Stimulated activated CD4-positive, alpha-beta T cell treated with anti-CD3 and anti-CD28 coated beads, Interleukin-4, amount 100 ng/mL, for 24 hours (primary cell): ENCODE measurements at regions not wholly inside any gene's neighbourhood (a gene's known extent, or its start where the extent isn't known, plus 50 kb on each side); places are given as distances from the start of the nearest gene placed in this dataset.
"Not testable (repeated sequence)": the region's sequence is repeated elsewhere in the genome, so short reads cannot be mapped to it uniquely, and the experiment has no call there.

Experiments
- DNase-seq: peaks from one replicate; pipeline ENCODE4 v3.0.0-alpha.2; 2020

DNA sequence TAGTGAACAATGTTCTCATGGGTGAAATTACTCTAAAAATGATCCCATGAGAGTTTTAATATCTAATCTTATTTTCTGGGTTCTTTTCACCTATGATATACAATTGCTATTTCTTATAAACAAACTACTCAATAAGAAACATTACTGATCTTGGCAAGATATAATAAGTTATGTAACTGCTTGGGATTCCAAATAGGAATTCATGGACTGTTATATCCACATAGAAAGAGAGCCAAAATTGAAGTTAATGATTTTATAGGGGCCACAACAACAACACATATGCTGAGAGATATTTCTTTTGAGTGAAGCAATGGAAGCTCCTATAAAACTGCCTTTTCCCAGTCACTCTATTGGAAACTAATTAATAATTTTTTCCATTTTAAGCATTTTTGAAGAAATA lies 90.4 kb upstream of the TLL1 start:
- no peak for DNase-seq

DNA sequence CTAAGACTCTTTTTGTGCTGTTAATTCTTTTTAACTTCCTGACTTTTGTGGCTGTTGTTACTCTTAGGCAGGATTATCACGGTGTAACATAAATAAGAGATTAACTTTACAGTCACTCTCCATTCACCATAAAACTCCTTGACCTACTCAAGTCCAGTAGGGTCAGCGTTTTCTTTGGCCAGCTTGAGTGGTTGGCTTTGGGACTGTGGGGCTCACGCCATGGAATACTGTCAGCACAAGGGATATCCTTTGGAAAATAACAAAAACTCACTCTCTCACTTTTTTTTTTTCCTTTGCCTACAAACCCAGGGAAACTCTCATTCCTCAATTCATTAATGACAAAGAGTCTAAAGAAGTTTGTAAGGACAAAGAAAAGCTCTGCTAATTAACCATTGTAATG lies 89.4 kb upstream of the TLL1 start:
- no peak for DNase-seq

DNA sequence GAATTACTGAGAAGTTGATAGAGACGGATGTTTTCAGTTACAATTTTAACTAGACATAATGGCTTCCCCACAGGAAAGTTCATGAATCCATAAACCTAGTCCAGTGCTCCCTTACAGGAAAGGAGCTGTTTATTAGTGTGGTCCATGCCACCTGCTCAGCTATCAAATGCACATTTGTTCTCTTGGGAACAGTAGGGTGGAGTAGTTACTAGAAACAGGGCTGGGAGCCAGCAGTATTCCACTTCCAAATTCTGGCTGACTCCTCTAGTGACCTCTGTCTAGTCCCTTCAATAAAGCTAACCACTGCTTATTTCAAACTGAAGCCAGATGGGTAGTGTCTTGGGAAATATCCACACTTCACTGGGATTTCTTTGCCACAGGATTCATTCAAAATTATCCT lies 88.4 kb upstream of the TLL1 start:
- DNase-seq, result no peak

DNA sequence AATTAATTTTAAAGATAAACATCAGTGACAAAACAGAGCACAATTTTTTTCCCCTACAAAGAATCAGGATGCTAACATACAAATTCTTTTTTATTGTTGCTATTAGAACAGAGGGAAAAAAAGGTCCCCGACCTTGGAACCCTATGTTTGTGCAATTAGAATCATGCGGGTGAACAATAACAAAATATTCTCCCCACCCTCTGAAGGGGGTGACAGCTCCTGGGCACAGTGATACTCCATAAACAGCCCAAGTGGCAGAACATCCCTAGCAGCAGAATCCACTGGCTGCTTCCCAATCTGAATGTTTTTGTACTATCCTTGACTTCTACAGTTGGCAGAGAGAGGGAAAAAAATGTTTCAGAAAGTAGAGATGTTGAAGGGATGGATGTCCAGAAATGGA lies 87.7 kb upstream of the TLL1 start:
- no peak for DNase-seq

DNA sequence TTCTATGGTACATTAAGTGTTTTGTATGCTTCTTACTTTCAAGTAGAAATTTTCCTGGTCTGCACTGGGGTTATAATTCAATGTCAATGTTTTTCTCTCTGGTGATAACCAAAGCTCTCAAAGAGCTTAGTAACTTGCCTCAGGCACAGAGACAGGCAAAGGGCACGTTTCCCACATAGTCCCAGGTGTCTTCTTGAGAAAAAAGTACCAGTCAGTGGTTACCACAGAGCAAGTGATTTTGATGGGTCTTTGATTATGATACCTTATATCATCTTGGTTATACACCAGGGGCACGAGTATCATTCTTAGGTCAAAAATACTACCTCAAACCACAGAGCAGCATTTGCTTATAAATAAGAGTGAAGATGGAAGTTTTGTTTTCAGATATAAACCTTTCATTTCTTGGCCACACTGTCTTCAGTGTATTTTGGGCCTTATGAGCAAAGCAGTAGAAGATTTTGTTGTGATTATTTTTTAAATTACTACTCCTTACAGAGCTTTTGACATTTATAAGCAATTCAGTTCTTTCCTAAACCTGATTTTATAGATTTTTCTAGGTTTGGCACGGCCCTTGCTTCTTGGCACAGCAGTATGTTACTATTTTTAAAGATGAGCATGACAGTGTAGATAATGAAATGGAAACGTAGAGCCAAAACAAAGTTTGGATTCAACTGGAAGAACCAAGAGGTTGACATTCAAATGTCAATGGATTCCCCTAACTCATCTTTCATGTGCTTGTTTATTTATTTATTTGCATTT lies 85.3 kb upstream of the TLL1 start:
- DNase-seq, result no peak

DNA sequence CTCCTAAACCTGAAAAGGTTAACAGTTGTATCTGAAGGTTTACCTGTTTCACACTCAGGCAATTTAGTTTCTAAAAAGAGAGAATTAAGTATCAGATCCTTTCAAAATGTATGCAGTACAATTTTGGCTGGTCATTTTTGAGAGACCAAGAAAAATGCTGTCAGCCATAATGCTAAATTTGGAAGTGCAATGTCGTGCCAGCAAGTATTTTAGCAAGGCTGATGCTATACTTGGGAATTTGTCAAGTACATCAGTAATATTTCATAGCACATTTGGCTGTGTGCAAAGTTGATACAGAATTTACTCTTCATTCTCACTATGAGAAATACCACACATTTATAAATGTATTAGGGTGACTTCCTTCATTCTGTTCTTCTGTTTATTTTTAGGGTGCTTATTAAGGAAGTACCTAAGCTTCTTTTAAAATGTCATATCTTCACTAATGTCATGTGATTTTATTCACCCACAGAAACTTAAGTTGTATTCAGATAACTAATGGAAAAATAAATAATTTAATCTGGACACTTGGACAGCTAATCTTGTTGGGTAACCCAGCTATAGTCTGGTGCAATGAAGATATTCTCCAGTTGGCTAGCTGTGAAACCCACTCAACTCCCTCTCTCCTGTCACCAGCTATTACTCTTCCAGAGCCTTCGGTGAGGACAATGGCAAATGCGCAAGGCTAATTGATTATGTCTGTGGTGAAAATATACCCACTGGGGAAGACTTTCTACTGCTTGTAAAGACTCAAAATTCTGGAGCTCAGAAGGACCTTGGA lies 84.2 kb upstream of the TLL1 start:
- no peak for DNase-seq

DNA sequence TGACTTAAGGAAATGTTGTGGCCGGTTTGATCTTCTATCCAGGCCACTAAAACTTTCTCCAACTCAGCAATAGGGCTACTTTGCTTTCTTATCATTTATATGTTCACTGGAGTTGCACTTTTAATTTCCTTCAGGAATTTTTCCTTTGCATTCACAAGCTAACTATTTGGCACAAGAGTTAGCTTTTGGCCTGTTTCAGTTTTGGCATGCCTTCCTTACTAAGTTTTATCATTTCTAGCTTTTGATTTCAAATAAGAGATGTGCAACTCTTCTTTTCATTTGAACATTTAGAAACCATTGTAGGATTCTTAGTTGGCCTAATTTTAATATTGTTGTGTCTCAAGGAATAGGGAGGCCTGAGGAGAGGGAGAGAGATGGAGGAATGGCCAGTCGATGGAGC lies 79.8 kb upstream of the TLL1 start:
- no peak for DNase-seq

DNA sequence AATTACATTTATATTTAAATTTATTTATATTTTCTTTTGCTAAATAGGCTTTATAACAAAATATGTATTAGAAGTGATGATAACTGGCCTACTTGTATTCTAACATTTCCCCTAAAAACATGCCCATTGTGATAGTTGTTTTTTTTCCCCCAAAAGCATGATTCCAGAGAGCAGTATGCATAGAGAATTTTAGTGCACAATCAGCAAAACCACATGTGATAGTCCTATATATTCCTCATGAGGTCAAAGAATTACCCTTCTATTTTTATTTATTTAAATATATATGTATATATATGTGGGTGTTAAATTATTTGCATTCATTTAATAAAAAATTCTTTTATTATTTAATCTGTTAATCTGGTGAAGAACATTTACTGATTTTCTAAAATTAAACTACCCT lies 78.2 kb upstream of the TLL1 start:
- DNase-seq, result no peak

DNA sequence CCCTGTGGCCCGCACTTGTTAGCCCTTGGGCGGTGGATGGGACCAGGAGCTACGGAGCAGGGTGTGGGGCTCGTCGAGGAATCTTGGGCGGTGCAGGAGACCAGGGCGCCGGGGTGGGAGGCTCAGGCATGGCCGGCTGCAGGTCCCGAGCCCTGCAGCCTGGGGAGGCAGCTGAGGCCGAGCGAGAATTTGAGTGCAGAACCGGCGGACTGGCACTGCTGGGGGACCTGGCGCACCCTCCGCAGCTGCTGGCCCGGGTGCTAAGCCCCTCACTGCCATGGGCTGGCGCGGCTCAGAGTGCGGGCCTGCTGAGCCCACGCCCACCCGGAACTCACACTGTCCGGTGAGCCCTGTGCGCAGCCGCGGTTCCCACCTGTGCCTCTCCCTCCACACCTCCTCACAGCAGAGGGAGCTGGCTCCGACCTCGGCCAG lies 73.6 kb upstream of the TLL1 start:
- no peak for DNase-seq

DNA sequence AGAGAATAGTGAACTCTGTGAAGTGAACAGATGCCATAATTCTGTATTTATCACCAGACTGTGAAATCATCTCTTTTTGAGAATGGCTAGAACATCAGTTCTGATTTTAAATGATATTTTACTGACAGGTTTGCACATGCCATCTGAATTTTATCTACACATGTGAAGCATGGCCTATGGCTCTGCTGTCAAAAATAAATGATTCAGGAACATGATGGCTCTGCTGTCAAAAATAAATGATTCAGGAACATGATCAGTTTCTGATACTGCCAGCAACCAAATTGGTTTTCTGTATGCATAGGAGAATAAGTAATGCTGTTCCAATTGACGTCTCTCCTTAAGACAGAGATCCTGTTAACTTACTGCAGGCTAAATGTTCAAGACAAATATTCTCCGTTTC lies 70.6 kb upstream of the TLL1 start:
- no peak for DNase-seq

DNA sequence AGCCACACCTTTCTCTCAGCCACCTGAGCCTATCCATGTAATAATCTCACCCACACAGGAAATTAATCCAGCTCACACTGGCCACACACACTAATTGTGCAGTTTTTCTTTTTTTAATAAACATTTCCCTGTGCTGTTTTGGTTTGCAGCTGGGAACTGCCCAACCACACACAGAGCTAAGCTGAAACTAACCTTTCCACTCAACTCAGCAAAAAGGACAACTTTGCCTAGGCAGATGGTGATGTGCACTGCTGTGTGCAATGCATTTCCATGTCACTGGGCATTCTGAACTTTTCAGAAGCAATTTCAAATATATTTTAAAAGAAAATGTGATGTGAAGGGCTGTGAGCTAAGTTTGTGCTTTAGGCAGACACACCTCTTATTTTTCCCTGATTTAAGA lies 70.0 kb upstream of the TLL1 start:
- no peak for DNase-seq

DNA sequence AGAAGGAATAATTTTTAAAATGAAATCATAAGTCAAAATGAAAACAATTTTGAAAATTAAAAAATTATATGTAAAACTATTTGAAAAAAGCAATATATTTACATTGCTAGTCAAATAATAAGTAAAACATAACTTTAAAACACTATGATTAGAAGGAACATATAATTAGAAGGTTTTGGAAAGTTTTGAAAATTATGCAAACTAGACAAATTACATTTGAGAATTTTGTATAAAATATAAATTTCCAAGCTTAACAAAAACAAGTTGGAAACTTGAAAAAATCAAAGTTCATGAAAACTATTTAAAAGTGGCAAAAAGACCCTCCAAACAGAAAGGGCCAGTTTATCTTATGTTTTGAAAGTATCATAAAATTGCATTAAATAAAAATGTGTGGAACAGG lies 67.6 kb upstream of the TLL1 start:
- DNase-seq, result no peak

DNA sequence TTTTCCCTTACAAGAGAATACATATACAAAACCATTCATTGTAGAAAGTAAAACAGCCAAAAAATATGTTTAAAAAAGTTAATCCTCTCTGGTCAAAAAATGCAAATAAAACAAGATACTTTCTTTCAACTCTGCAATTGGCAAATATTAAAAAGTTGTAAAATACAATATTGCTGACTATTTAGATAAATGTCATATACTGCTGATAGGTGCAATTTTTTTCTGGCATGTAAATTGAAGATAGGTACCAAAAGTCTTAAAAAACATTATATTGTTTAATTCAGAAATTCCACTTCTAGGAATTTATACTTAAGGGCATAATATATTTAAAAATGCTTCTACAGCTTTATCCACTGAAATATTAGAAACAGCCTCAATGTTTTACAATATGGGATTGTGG lies 66.4 kb upstream of the TLL1 start:
- no peak for DNase-seq

DNA sequence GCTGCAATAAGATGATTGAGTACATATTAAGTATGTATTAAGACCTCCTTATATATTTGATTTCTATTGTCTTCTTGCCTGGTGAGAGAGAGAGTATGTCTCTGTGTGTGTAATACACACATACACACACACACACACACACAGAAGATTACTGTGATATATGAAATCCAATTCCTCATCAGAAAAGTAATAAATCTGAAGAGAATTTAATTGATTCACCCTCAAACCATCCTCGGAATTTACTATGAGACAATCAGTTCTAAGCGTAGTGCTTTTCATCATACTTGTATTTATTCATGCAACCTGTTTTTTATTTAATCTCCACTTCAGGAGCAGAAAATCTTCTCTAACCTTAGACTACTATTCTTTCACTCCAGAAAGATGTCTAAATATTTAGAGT lies 62.3 kb upstream of the TLL1 start:
- DNase-seq, result no peak

DNA sequence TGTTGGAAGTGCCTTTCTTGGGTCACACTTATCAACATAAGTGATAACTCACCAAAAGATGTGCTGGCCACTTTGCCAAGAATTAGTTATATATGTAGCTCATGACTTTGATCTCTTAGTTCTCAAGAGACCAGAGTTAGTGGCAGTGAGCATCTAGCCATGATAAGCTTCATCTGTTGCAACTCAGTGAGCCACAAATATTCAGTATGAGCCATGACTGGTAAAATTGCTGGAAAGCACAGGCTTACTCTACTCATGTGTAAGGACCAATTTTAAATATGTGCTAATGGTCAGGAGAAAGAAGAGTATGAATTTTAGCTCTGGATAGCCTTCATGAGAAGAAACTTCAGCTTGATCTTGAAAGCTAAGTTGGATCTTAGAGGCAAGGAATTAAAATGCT lies 59.4 kb upstream of the TLL1 start:
- no peak for DNase-seq

DNA sequence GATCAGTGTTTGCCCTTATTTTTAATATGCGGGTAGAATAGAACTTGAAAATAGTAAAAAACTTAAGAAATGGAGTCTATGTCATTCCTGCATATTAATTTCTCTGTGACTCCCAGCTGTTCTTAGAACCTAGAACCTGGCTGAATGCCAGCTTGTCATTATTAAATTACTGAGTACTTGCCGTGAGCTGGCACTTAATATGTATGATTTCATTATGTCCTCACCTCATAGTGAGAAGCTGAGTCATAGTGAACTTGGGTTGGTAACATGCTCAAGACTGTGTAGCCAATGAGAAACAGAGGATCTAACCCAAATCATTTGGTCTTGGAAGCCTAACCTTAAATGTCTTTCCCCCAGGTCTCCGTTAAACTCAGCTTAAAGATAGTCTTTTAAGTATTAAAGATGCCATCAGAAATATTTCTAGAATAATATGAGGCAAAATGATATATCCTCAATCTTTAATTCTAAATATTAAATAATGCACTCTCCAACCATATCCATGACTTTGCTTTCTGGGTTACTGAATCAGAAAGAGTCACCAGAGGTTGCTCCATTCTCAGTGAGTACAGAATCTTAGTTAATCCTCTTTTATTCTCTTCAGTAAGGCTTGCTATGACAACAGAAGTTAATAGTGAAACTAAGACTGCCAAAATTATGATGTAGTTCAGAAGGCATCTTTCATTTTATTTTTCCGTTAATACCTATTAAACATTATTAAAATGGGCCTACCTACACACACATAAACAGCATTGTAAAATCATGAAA lies 58.6 kb upstream of the TLL1 start:
- no peak for DNase-seq

DNA sequence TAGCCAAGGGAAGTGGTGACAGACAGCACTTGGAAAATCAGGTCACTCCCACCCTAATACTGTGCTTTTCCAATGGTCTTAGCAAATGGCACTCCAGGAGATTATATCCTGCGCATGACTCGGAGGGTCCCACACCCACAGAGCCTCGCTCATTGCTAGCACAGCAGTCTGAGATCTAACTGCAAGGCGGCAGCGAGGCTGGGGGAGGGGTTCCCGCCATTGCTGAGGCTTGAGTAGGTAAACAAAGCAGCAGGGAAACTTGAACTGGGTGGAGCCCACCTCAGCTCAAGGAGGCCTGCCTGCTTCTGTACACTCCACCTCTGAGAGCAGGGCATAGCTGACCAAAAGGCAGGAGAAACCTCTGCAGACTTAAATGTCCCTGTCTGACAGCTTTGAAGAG lies 53.9 kb upstream of the TLL1 start:
- not testable (repeated sequence) for DNase-seq
